MM.1S (cell line): ENCODE measurements at regions not wholly inside any gene's neighbourhood (a gene's known extent, or its start where the extent isn't known, plus 50 kb on each side); places are given as distances from the start of the nearest gene placed in this dataset.

Source experiments
- CTCF ChIP-seq: fragments of 300-600 bp; sonication (generic); IDR thresholded peaks from 2 replicates; pipeline ENCODE4 v1.5.1; 2016; ENCODE audit warnings: antibody characterized with exemption, low read length, mixed read lengths
- EZH2 ChIP-seq: fragments of 300-600 bp; sonication (generic); optimal IDR thresholded peaks from 2 replicates; pipeline ENCODE3; 2017; ENCODE audit warnings: low read depth, mild to moderate bottlenecking, antibody characterized with exemption, low read length, mixed read lengths
- EZH2phosphoT487 ChIP-seq: fragments of 300-600 bp; sonication (generic); IDR thresholded peaks from 2 replicates; pipeline ENCODE4 v1.6.1; 2018; ENCODE audit warnings: antibody characterized with exemption, low read length

DNA sequence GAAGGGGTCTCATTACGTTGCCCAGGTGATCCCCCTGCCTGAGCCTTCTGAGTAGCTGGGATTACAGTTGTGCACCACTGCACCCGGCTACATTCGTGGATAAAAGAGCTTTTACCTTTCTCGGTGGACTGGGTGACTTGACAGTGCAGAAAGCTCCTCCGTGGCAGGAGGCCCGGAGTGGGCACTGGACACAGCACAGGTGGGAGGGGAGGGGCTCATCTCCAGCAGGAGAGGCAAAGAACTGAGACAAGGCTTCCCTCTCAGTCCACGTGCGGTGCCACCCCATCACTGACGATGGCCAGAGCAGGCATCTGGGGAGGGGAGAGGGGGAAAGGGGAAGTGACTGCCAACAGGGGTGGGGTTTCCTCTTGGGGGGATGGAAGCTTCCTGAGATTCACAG lies 118.4 kb downstream of the SHANK2 start:
- TF ChIP-seq CTCF (no peak), EZH2phosphoT487 (no peak), EZH2 (no peak)
